Dedifferentiated amniotic fluid mesenchymal stem cell (primary cell): ENCODE measurements at regions not wholly inside any gene's neighbourhood (a gene's known extent, or its start where the extent isn't known, plus 50 kb on each side); places are given as distances from the start of the nearest gene placed in this dataset.

Experiments
- DNase-seq: peaks from one replicate; pipeline ENCODE4 v3.0.0-alpha.2; 2016; ENCODE audit errors: extremely low spot score

GRCh38 chr7:156104501-156105336 lies 292.5 kb upstream of the SHH start:
- no peak for DNase-seq

GRCh38 chr7:156102267-156102666 lies 290.0 kb upstream of the SHH start:
- DNase-seq, result no peak

- no peak for DNase-seq
Measured at GRCh38 chr7:156101355-156101754, 289.1 kb upstream of the SHH start.

- DNase-seq, result no peak
Measured at GRCh38 chr7:156100086-156100485, 287.8 kb upstream of the SHH start.

- DNase-seq, result no peak
Measured at GRCh38 chr7:156099085-156099484, 286.8 kb upstream of the SHH start.

- DNase-seq, result no peak
Measured at GRCh38 chr7:156096771-156097538, 284.7 kb upstream of the SHH start.

GRCh38 chr7:156095908-156096539 lies 283.8 kb upstream of the SHH start:
- no peak for DNase-seq

- no peak for DNase-seq
Measured at GRCh38 chr7:156094350-156095146, 282.3 kb upstream of the SHH start.

GRCh38 chr7:156092307-156092706 lies 280.0 kb upstream of the SHH start:
- no peak for DNase-seq

GRCh38 chr7:156091519-156092080 lies 279.3 kb upstream of the SHH start:
- DNase-seq, result no peak

GRCh38 chr7:156090988-156091387 lies 278.7 kb upstream of the SHH start:
- DNase-seq, result no peak

- DNase-seq, result no peak
Measured at GRCh38 chr7:156089222-156089621, 277.0 kb upstream of the SHH start.

- no peak for DNase-seq
Measured at GRCh38 chr7:156088115-156088514, 275.9 kb upstream of the SHH start.

- DNase-seq, result no peak
Measured at GRCh38 chr7:156082048-156083040, 270.1 kb upstream of the SHH start.

GRCh38 chr7:156080596-156080995 lies 268.3 kb upstream of the SHH start:
- DNase-seq, result no peak

GRCh38 chr7:156080046-156080445 lies 267.8 kb upstream of the SHH start:
- DNase-seq, result no peak

- DNase-seq, result no peak
Measured at GRCh38 chr7:156079156-156079555, 266.9 kb upstream of the SHH start.

GRCh38 chr7:156074982-156075615 lies 262.8 kb upstream of the SHH start:
- no peak for DNase-seq

GRCh38 chr7:156074084-156074483 lies 261.8 kb upstream of the SHH start:
- no peak for DNase-seq
